ENCODE measurements at regions not wholly inside any gene's neighbourhood (a gene's known extent, or its start where the extent isn't known, plus 50 kb on each side); places are given as distances from the start of the nearest gene placed in this dataset.

GRCh38 chr21:40990366-40990765 is 143.4 kb upstream of the DSCAM start:
- no peaks in the 10 kb centered on the region for H4K20me1 ChIP-seq (ENCODE audit: control insufficient read depth, insufficient read depth, insufficient read length)
- no peak overlapping the region for H3K23ac ChIP-seq (ENCODE audit: insufficient read length, low read depth, low read length)
- H3K4me1 ChIP-seq (ENCODE audit: insufficient read depth, low read length) = no peaks in the 10 kb centered on the region
- H3T11ph ChIP-seq (ENCODE audit: low read length) = no peak overlapping the region
- no peak overlapping the region; the same call in 1 of the 2 replicates for H3K14ac ChIP-seq (ENCODE audit: insufficient read depth, low read length)
- TF ChIP-seq CTCF (conservative IDR thresholded peaks at IDR 0.05) = no peak
- H3K4ac ChIP-seq (ENCODE audit: low read depth, low read length) = no peak overlapping the region
- H2AK5ac ChIP-seq (ENCODE audit: insufficient read length, low read length) = no peak overlapping the region
- H3K9me3 ChIP-seq (ENCODE audit: control insufficient read depth, low read depth, low read length) = no peaks in the 10 kb centered on the region
- no peaks in the 10 kb centered on the region for H3K79me2 ChIP-seq (ENCODE audit: insufficient read depth, low read length)
- Mint-ChIP-seq H3K27me3 (ENCODE audit: low read depth) (no peaks in the 10 kb centered on the region), H3K9me3 (peaks cover 0 to 4% of the 10 kb centered on the region in 2 experiments; a peak in 2 of 5 replicates), H3K27ac (no peak overlapping the region), H3K36me3 (ENCODE audit: insufficient read depth in 1 of 3, low read depth in 3 of 3) (no peaks in the 10 kb centered on the region), H3K4me1 (no peaks in the 10 kb centered on the region), H3K4me3 (no peak overlapping the region)
- no peak overlapping the region for H3K4me2 ChIP-seq (ENCODE audit: insufficient read depth, insufficient read length, low read length)
- H3K18ac ChIP-seq (ENCODE audit: insufficient read length, low read depth, low read length) = no peak overlapping the region
- no peak overlapping the region for H2BK20ac ChIP-seq (ENCODE audit: low read depth, low read length, poor library complexity, severe bottlenecking)
- no CpG with 5 or more reads among the region's 2 CpGs for WGBS (ENCODE audit: extremely low coverage, insufficient read length, low lambda C conversion rate)
- no peaks in the 10 kb centered on the region for H3K23me2 ChIP-seq (ENCODE audit: insufficient read length, low read depth, low read length, poor library complexity, severe bottlenecking)
- H3K79me1 ChIP-seq (ENCODE audit: insufficient read depth, low read depth, low read length, poor library complexity, severe bottlenecking) = no peaks in the 10 kb centered on the region
- H2BK5ac ChIP-seq (ENCODE audit: insufficient read length, low read length) = no peak overlapping the region
- no peaks in the 10 kb centered on the region for H3K27me3 ChIP-seq (ENCODE audit: insufficient read depth, low read length)
- H2BK120ac ChIP-seq (ENCODE audit: low read depth, low read length, poor library complexity, severe bottlenecking) = no peak overlapping the region
- H2BK15ac ChIP-seq (ENCODE audit: low read depth, low read length) = no peak overlapping the region
- H3K56ac ChIP-seq (ENCODE audit: insufficient read length, low read depth, low read length) = no peak overlapping the region
- no peak overlapping the region for H3K27ac ChIP-seq (ENCODE audit: insufficient read length, low read depth, low read length)
- H4K5ac ChIP-seq (ENCODE audit: insufficient read length, low read depth, low read length) = no peak overlapping the region
- no peak for DNase-seq
- H4K8ac ChIP-seq (replicated peaks; ENCODE audit: insufficient read length, low read depth, low read length) = no peak overlapping the region
- H3K9ac ChIP-seq (ENCODE audit: extremely low read depth, insufficient read length, low read length) = no peak overlapping the region
- H4K91ac ChIP-seq (ENCODE audit: insufficient read length, low read depth, low read length) = no peak overlapping the region
- no peak overlapping the region for H2AFZ ChIP-seq (ENCODE audit: low read length)
- no peak overlapping the region for H2BK12ac ChIP-seq (ENCODE audit: insufficient read length, low read depth, low read length)

Data from H9 (cell line).